ENCODE measurements at regions not wholly inside any gene's neighbourhood (a gene's known extent, or its start where the extent isn't known, plus 50 kb on each side); places are given as distances from the start of the nearest gene placed in this dataset.

- Histone ChIP-seq H2AFZ (no peak overlapping the region), H3F3A (replicated peaks; ENCODE audit: low read depth) (no peaks in the 10 kb centered on the region), H3K36me3 (ENCODE audit: insufficient read depth) (no peaks in the 10 kb centered on the region), H3K4me1 (ENCODE audit: insufficient read depth) (peaks cover 28% of the 10 kb centered on the region), H3K27me3 (ENCODE audit: insufficient read depth) (no peaks in the 10 kb centered on the region), H3K4me3 (no peak overlapping the region), H3K79me2 (replicated peaks; ENCODE audit: insufficient read depth) (no peaks in the 10 kb centered on the region), H3K4me2 (no peak overlapping the region), H3K27ac (ENCODE audit: low read depth) (no peak overlapping the region), H4K20me1 (replicated peaks; ENCODE audit: insufficient read depth) (no peaks in the 10 kb centered on the region), H3K9me2 (ENCODE audit: insufficient read depth) (no peaks in the 10 kb centered on the region)
- no peak for DNase-seq (ENCODE audit: low spot score)
- H3K27me3 Mint-ChIP-seq (ENCODE audit: insufficient read depth, low read depth, poor library complexity) = peaks cover 3% of the 10 kb centered on the region
- no peak overlapping the region for H3K27ac Mint-ChIP-seq
- peaks cover 3% of the 10 kb centered on the region; the same call in 1 of the 3 replicates for H3K36me3 Mint-ChIP-seq (ENCODE audit: low read depth)
- no peaks in the 10 kb centered on the region; the same call in 2 of the 3 replicates for H3K9me3 Mint-ChIP-seq
- peaks cover 25% of the 10 kb centered on the region for H3K4me1 Mint-ChIP-seq
- ATAC-seq = no peak
- TF ChIP-seq JUNB (IDR thresholded peaks at IDR 0.05; ENCODE audit: unreplicated experiment) = no peak
- TF ChIP-seq EZH2 (IDR thresholded peaks at IDR 0.05; ENCODE audit: low read depth, unreplicated experiment) = no peak
- TF ChIP-seq, protein P1, sequence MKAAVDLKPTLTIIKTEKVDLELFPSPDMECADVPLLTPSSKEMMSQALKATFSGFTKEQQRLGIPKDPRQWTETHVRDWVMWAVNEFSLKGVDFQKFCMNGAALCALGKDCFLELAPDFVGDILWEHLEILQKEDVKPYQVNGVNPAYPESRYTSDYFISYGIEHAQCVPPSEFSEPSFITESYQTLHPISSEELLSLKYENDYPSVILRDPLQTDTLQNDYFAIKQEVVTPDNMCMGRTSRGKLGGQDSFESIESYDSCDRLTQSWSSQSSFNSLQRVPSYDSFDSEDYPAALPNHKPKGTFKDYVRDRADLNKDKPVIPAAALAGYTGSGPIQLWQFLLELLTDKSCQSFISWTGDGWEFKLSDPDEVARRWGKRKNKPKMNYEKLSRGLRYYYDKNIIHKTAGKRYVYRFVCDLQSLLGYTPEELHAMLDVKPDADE (IDR thresholded peaks at IDR 0.05) = no peak
- TF ChIP-seq, protein P2, sequence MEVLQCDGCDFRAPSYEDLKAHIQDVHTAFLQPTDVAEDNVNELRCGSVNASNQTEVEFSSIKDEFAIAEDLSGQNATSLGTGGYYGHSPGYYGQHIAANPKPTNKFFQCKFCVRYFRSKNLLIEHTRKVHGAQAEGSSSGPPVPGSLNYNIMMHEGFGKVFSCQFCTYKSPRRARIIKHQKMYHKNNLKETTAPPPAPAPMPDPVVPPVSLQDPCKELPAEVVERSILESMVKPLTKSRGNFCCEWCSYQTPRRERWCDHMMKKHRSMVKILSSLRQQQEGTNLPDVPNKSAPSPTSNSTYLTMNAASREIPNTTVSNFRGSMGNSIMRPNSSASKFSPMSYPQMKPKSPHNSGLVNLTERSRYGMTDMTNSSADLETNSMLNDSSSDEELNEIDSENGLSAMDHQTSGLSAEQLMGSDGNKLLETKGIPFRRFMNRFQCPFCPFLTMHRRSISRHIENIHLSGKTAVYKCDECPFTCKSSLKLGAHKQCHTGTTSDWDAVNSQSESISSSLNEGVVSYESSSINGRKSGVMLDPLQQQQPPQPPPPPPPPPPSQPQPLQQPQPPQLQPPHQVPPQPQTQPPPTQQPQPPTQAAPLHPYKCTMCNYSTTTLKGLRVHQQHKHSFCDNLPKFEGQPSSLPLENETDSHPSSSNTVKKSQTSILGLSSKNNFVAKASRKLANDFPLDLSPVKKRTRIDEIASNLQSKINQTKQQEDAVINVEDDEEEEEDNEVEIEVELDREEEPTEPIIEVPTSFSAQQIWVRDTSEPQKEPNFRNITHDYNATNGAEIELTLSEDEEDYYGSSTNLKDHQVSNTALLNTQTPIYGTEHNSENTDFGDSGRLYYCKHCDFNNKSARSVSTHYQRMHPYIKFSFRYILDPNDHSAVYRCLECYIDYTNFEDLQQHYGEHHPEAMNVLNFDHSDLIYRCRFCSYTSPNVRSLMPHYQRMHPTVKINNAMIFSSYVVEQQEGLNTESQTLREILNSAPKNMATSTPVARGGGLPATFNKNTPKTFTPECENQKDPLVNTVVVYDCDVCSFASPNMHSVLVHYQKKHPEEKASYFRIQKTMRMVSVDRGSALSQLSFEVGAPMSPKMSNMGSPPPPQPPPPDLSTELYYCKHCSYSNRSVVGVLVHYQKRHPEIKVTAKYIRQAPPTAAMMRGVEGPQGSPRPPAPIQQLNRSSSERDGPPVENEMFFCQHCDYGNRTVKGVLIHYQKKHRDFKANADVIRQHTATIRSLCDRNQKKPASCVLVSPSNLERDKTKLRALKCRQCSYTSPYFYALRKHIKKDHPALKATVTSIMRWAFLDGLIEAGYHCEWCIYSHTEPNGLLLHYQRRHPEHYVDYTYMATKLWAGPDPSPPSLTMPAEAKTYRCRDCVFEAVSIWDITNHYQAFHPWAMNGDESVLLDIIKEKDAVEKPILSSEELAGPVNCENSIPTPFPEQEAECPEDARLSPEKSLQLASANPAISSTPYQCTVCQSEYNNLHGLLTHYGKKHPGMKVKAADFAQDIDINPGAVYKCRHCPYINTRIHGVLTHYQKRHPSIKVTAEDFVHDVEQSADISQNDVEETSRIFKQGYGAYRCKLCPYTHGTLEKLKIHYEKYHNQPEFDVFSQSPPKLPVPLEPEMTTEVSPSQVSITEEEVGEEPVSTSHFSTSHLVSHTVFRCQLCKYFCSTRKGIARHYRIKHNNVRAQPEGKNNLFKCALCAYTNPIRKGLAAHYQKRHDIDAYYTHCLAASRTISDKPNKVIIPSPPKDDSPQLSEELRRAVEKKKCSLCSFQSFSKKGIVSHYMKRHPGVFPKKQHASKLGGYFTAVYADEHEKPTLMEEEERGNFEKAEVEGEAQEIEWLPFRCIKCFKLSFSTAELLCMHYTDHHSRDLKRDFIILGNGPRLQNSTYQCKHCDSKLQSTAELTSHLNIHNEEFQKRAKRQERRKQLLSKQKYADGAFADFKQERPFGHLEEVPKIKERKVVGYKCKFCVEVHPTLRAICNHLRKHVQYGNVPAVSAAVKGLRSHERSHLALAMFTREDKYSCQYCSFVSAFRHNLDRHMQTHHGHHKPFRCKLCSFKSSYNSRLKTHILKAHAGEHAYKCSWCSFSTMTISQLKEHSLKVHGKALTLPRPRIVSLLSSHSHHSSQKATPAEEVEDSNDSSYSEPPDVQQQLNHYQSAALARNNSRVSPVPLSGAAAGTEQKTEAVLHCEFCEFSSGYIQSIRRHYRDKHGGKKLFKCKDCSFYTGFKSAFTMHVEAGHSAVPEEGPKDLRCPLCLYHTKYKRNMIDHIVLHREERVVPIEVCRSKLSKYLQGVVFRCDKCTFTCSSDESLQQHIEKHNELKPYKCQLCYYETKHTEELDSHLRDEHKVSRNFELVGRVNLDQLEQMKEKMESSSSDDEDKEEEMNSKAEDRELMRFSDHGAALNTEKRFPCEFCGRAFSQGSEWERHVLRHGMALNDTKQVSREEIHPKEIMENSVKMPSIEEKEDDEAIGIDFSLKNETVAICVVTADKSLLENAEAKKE (CRISPR knock-in tag; IDR thresholded peaks at IDR 0.05) = no peak
- TF ChIP-seq, protein P3, sequence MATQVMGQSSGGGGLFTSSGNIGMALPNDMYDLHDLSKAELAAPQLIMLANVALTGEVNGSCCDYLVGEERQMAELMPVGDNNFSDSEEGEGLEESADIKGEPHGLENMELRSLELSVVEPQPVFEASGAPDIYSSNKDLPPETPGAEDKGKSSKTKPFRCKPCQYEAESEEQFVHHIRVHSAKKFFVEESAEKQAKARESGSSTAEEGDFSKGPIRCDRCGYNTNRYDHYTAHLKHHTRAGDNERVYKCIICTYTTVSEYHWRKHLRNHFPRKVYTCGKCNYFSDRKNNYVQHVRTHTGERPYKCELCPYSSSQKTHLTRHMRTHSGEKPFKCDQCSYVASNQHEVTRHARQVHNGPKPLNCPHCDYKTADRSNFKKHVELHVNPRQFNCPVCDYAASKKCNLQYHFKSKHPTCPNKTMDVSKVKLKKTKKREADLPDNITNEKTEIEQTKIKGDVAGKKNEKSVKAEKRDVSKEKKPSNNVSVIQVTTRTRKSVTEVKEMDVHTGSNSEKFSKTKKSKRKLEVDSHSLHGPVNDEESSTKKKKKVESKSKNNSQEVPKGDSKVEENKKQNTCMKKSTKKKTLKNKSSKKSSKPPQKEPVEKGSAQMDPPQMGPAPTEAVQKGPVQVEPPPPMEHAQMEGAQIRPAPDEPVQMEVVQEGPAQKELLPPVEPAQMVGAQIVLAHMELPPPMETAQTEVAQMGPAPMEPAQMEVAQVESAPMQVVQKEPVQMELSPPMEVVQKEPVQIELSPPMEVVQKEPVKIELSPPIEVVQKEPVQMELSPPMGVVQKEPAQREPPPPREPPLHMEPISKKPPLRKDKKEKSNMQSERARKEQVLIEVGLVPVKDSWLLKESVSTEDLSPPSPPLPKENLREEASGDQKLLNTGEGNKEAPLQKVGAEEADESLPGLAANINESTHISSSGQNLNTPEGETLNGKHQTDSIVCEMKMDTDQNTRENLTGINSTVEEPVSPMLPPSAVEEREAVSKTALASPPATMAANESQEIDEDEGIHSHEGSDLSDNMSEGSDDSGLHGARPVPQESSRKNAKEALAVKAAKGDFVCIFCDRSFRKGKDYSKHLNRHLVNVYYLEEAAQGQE (IDR thresholded peaks at IDR 0.05; ENCODE audit: unreplicated experiment) = no peak
- no peak for TF ChIP-seq ZNF331 (CRISPR knock-in tag; IDR thresholded peaks at IDR 0.05; ENCODE audit: low read depth)
- TF ChIP-seq, protein P4, sequence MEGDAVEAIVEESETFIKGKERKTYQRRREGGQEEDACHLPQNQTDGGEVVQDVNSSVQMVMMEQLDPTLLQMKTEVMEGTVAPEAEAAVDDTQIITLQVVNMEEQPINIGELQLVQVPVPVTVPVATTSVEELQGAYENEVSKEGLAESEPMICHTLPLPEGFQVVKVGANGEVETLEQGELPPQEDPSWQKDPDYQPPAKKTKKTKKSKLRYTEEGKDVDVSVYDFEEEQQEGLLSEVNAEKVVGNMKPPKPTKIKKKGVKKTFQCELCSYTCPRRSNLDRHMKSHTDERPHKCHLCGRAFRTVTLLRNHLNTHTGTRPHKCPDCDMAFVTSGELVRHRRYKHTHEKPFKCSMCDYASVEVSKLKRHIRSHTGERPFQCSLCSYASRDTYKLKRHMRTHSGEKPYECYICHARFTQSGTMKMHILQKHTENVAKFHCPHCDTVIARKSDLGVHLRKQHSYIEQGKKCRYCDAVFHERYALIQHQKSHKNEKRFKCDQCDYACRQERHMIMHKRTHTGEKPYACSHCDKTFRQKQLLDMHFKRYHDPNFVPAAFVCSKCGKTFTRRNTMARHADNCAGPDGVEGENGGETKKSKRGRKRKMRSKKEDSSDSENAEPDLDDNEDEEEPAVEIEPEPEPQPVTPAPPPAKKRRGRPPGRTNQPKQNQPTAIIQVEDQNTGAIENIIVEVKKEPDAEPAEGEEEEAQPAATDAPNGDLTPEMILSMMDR (conservative IDR thresholded peaks at IDR 0.05; ENCODE audit: low read depth in 2 of 2) = no peak
- no peak for TF ChIP-seq CREB1 (CRISPR knock-in tag; IDR thresholded peaks at IDR 0.05; ENCODE audit: low read depth)
- TF ChIP-seq EZH2phosphoT487 (IDR thresholded peaks at IDR 0.05; ENCODE audit: unreplicated experiment) = no peak
- TF ChIP-seq POLR2AphosphoS5 (IDR thresholded peaks at IDR 0.05; ENCODE audit: low read depth) = no peak
- TF ChIP-seq STAT1 (IDR thresholded peaks at IDR 0.05; ENCODE audit: unreplicated experiment) = no peak
- no peak for TF ChIP-seq ZNF114 (CRISPR knock-in tag; IDR thresholded peaks at IDR 0.05)
- TF ChIP-seq NANOG (IDR thresholded peaks at IDR 0.05; ENCODE audit: borderline replicate concordance) = no peak
- H3K4me3 Mint-ChIP-seq = no peak overlapping the region
Observed at GRCh38 chr21:25331286-25331685, 276.0 kb downstream of the MRPL39 start.

Measured in GM23338 (cell line).